Trophoblast cell (in vitro differentiated cells and primary cell): ENCODE measurements at regions not wholly inside any gene's neighbourhood (a gene's known extent, or its start where the extent isn't known, plus 50 kb on each side); places are given as distances from the start of the nearest gene placed in this dataset.

Experiments
- DNase-seq, 2 donors: peaks; one replicate each; pipeline ENCODE4 v3.0.0-alpha.2; 2016
- H2AFZ ChIP-seq: 2 replicates; pipeline ENCODE4 v1.6.1; 2013; ENCODE audit warnings: low read length, moderate library complexity, mild to moderate bottlenecking; ENCODE audit not compliant: insufficient read depth, poor library complexity
- H2AK5ac ChIP-seq: 2 replicates; pipeline ENCODE4 v1.6.1; 2013; ENCODE audit warnings: mild to moderate bottlenecking, low read length
- H2BK120ac ChIP-seq: 2 replicates; pipeline ENCODE4 v1.6.1; 2013; ENCODE audit warnings: low read length, mild to moderate bottlenecking, moderate library complexity; ENCODE audit not compliant: insufficient read depth, poor library complexity
- H2BK12ac ChIP-seq: 2 replicates; pipeline ENCODE4 v1.6.1; 2013; ENCODE audit warnings: mild to moderate bottlenecking, low read length, moderate library complexity
- H2BK5ac ChIP-seq: 2 replicates; pipeline ENCODE4 v1.6.1; 2013; ENCODE audit warnings: low read length, low read depth, moderate library complexity, mild to moderate bottlenecking; ENCODE audit not compliant: poor library complexity
- H3K14ac ChIP-seq: 2 replicates; pipeline ENCODE4 v1.6.1; 2013; ENCODE audit warnings: mild to moderate bottlenecking, low read length
- H3K18ac ChIP-seq: 2 replicates; pipeline ENCODE4 v1.6.1; 2013; ENCODE audit warnings: mild to moderate bottlenecking, low read length
- H3K23ac ChIP-seq: 2 replicates; pipeline ENCODE4 v1.6.1; 2013; ENCODE audit warnings: low read length
- H3K27ac ChIP-seq: 2 replicates; pipeline ENCODE4 v1.5.1; 2013; ENCODE audit warnings: low read depth, mild to moderate bottlenecking, inconsistent platforms, low read length, moderate library complexity
- H3K27me3 ChIP-seq: 2 replicates; pipeline ENCODE4 v1.6.1; 2013; ENCODE audit warnings: inconsistent platforms, mild to moderate bottlenecking, low read length, moderate library complexity; ENCODE audit not compliant: insufficient read depth
- H3K36me3 ChIP-seq, 2 experiments: 1 replicate in 1 of 2; 2 replicates in 1 of 2; pipeline ENCODE4 v1.6.1; 2013; ENCODE audit warnings: low read length in 2 of 2, mild to moderate bottlenecking in 2 of 2, moderate library complexity in 1 of 2; ENCODE audit not compliant: insufficient read depth in 2 of 2, control insufficient read depth in 1 of 2
- H3K4ac ChIP-seq: 2 replicates; pipeline ENCODE4 v1.6.1; 2013; ENCODE audit warnings: low read depth, mild to moderate bottlenecking, low read length, moderate library complexity
- H3K4me1 ChIP-seq, 2 experiments: 1 replicate in 1 of 2; 2 replicates in 1 of 2; pipeline ENCODE4 v1.6.1; 2013; ENCODE audit warnings: low read length in 2 of 2, mild to moderate bottlenecking in 2 of 2, moderate library complexity in 1 of 2; ENCODE audit not compliant: insufficient read depth in 2 of 2, control insufficient read depth in 1 of 2
- H3K4me2 ChIP-seq: 2 replicates; pipeline ENCODE4 v1.6.1; 2013; ENCODE audit warnings: inconsistent platforms, mild to moderate bottlenecking, low read length, moderate library complexity
- H3K4me3 ChIP-seq: 2 replicates; pipeline ENCODE4 v1.5.1; 2013; ENCODE audit warnings: mild to moderate bottlenecking, low read depth, low read length, inconsistent platforms
- H3K79me1 ChIP-seq: one replicate; pipeline ENCODE4 v1.6.1; 2013; ENCODE audit warnings: low read length
- H3K79me2 ChIP-seq: 2 replicates; pipeline ENCODE4 v1.6.1; 2013; ENCODE audit warnings: low read length, mild to moderate bottlenecking; ENCODE audit not compliant: control insufficient read depth, insufficient read depth, poor library complexity
- H3K9ac ChIP-seq: 2 replicates; pipeline ENCODE4 v1.6.1; 2013; ENCODE audit warnings: mild to moderate bottlenecking, low read length
- H3K9me3 ChIP-seq: 2 replicates; pipeline ENCODE4 v1.6.1; 2013; ENCODE audit warnings: low read depth, mild to moderate bottlenecking, control low read depth, inconsistent platforms, low read length; ENCODE audit not compliant: insufficient read depth
- H4K12ac ChIP-seq: 2 replicates; pipeline ENCODE4 v1.6.1; 2013; ENCODE audit warnings: low read depth, mild to moderate bottlenecking, low read length, moderate library complexity
- H4K8ac ChIP-seq: 2 replicates; pipeline ENCODE4 v1.6.1; 2013; ENCODE audit warnings: low read depth, mild to moderate bottlenecking, low read length, moderate library complexity
- H4K91ac ChIP-seq: one replicate; pipeline ENCODE4 v1.6.1; 2013; ENCODE audit warnings: low read depth, mild to moderate bottlenecking, low read length, moderate library complexity
- WGBS: extraction: QIAGEN DNeasy Blood & Tissue Kit; methylation state at CpG from one replicate; pipeline ENCODE4 v1.1.7; 2013; ENCODE audit warnings: missing lambda C conversion rate; ENCODE audit not compliant: insufficient read length, insufficient coverage; ENCODE audit errors: extremely low coverage; 5-methylcytosine and 5-hydroxymethylcytosine counted together

GRCh38 chr16:35485915-35486314, 2026.5 kb downstream of the TP53TG3F start:
- Histone ChIP-seq H3K27ac (no peak overlapping the region), H4K91ac (no peak overlapping the region), H2BK120ac (no peak overlapping the region), H4K8ac (no peak overlapping the region), H4K12ac (no peak overlapping the region), H3K9me3 (peaks cover 15% of the 10 kb centered on the region), H3K36me3 (no peaks in the 10 kb centered on the region), H3K23ac (no peak overlapping the region), H2BK12ac (no peak overlapping the region), H3K4me1 (no peaks in the 10 kb centered on the region), H2BK5ac (no peak overlapping the region), H3K4me2 (no peak overlapping the region), H3K18ac (no peak overlapping the region), H3K4ac (no peak overlapping the region), H3K79me1 (no peaks in the 10 kb centered on the region), H2AFZ (no peak overlapping the region), H3K14ac (no peak overlapping the region), H3K9ac (no peak overlapping the region), H2AK5ac (no peak overlapping the region), H3K79me2 (no peaks in the 10 kb centered on the region), H3K27me3 (no peaks in the 10 kb centered on the region), H3K4me3 (no peak overlapping the region)
- no CpG with 5 or more reads among the region's 17 CpGs for WGBS
- DNase-seq: no peak

GRCh38 chr16:35492225-35492624, 2032.8 kb downstream of the TP53TG3F start:
- Histone ChIP-seq H4K8ac (no peak overlapping the region), H4K91ac (no peak overlapping the region), H3K14ac (no peak overlapping the region), H3K4me2 (no peak overlapping the region), H3K79me2 (no peaks in the 10 kb centered on the region), H3K4ac (no peak overlapping the region), H2BK120ac (no peak overlapping the region), H3K27ac (no peak overlapping the region), H3K4me1 (no peaks in the 10 kb centered on the region), H3K36me3 (no peaks in the 10 kb centered on the region), H2BK5ac (no peak overlapping the region), H2AK5ac (no peak overlapping the region), H3K9me3 (peaks cover 15% of the 10 kb centered on the region), H3K23ac (no peak overlapping the region), H2AFZ (no peak overlapping the region), H3K4me3 (no peak overlapping the region), H3K27me3 (no peaks in the 10 kb centered on the region), H3K18ac (no peak overlapping the region), H4K12ac (no peak overlapping the region), H3K79me1 (no peaks in the 10 kb centered on the region), H2BK12ac (no peak overlapping the region), H3K9ac (no peak overlapping the region)
- no CpG with 5 or more reads among the region's 28 CpGs for WGBS
- no peak for DNase-seq

- Histone ChIP-seq H3K27me3 (no peaks in the 10 kb centered on the region), H3K9ac (no peak overlapping the region), H4K12ac (no peak overlapping the region), H3K27ac (no peak overlapping the region), H3K4ac (no peak overlapping the region), H3K4me1 (no peaks in the 10 kb centered on the region), H4K91ac (no peak overlapping the region), H3K4me3 (no peak overlapping the region), H2AK5ac (no peak overlapping the region), H2AFZ (no peak overlapping the region), H3K14ac (no peak overlapping the region), H2BK120ac (no peak overlapping the region), H2BK5ac (no peak overlapping the region), H3K9me3 (peaks cover 40% of the 10 kb centered on the region), H3K79me2 (no peaks in the 10 kb centered on the region), H3K23ac (no peak overlapping the region), H3K4me2 (no peak overlapping the region), H3K36me3 (no peaks in the 10 kb centered on the region), H3K79me1 (no peaks in the 10 kb centered on the region), H2BK12ac (no peak overlapping the region), H3K18ac (no peak overlapping the region), H4K8ac (no peak overlapping the region)
- WGBS: no CpG with 5 or more reads among the region's 1 CpG
- DNase-seq: no peak
These were observed 2038.0 kb downstream of the TP53TG3F start for GRCh38 chr16:35497399-35497798.

- Histone ChIP-seq H3K79me2 (no peaks in the 10 kb centered on the region), H4K91ac (no peak overlapping the region), H3K4me3 (no peak overlapping the region), H3K9ac (no peak overlapping the region), H2BK12ac (no peak overlapping the region), H3K23ac (no peak overlapping the region), H2AFZ (no peak overlapping the region), H3K27ac (no peak overlapping the region), H3K4ac (no peak overlapping the region), H4K12ac (no peak overlapping the region), H3K4me1 (no peaks in the 10 kb centered on the region), H3K18ac (no peak overlapping the region), H3K27me3 (no peaks in the 10 kb centered on the region), H2BK5ac (no peak overlapping the region), H3K4me2 (no peak overlapping the region), H3K9me3 (peaks cover 35% of the 10 kb centered on the region), H4K8ac (no peak overlapping the region), H3K14ac (no peak overlapping the region), H3K79me1 (no peaks in the 10 kb centered on the region), H2AK5ac (no peak overlapping the region), H2BK120ac (no peak overlapping the region), H3K36me3 (no peaks in the 10 kb centered on the region)
- no CpG with 5 or more reads among the region's 51 CpGs for WGBS
- no peak for DNase-seq
These were observed 2046.8 kb downstream of the TP53TG3F start for GRCh38 chr16:35506018-35506897.
